Spinal cord (tissue), 9 donors: ENCODE measurements at regions not wholly inside any gene's neighbourhood (a gene's known extent, or its start where the extent isn't known, plus 50 kb on each side); places are given as distances from the start of the nearest gene placed in this dataset.
A peak's percentile ranks its signal among the peaks of the same experiment; 100 is the strongest.

Experiments
- DNase-seq, 6 donors: peaks; one replicate each; pipeline versions ENCODE4 v3.0.0 to v3.0.0-alpha.2; 2013 to 2015; ENCODE audit warnings: low spot score in 6 of 6, low read depth in 4 of 6
- H3K27ac ChIP-seq: one replicate; pipeline ENCODE4 v1.5.1; 2013; ENCODE audit warnings: low read depth, low read length, control low read depth
- H3K27me3 ChIP-seq: one replicate; pipeline ENCODE4 v1.6.1; 2013; ENCODE audit warnings: low read length; ENCODE audit not compliant: control insufficient read depth, insufficient read depth
- H3K36me3 ChIP-seq: one replicate; pipeline ENCODE4 v1.6.1; 2013; ENCODE audit warnings: low read length; ENCODE audit not compliant: control insufficient read depth, insufficient read depth
- H3K4me1 ChIP-seq: one replicate; pipeline ENCODE4 v1.6.1; 2013; ENCODE audit warnings: low read length; ENCODE audit not compliant: control insufficient read depth, insufficient read depth
- H3K4me3 ChIP-seq: one replicate; pipeline ENCODE4 v1.5.1; 2013; ENCODE audit warnings: low read depth, low read length, control low read depth
- H3K9me3 ChIP-seq: one replicate; pipeline ENCODE4 v1.6.1; 2013; ENCODE audit warnings: low read length; ENCODE audit not compliant: control insufficient read depth, insufficient read depth
- WGBS: methylation state at CpG from one replicate; pipeline ENCODE4 v1.1.5; 2013; ENCODE audit warnings: missing lambda C conversion rate; ENCODE audit not compliant: insufficient coverage; 5-methylcytosine and 5-hydroxymethylcytosine counted together
- donor health status: healthy.

GRCh38 chr21:28877318-28877884 is 115.3 kb downstream of the LTN1 start:
- Histone ChIP-seq H3K27me3 (no peaks in the 10 kb centered on the region), H3K4me3 (no peak overlapping the region), H3K27ac (no peak overlapping the region), H3K36me3 (peaks cover 16% of the 10 kb centered on the region), H3K4me1 (no peaks in the 10 kb centered on the region), H3K9me3 (no peaks in the 10 kb centered on the region)
- no CpG with 5 or more reads among the region's 1 CpG for WGBS
- DNase-seq, result no peak

GRCh38 chr21:28875078-28875477 is 117.6 kb downstream of the LTN1 start:
- 69% methylated on average over 2 of the region's 5 CpGs for WGBS

GRCh38 chr21:28872218-28872617 is 120.5 kb downstream of the LTN1 start:
- no peak for DNase-seq
- 96% methylated on average over 4 of the region's 5 CpGs for WGBS
- Histone ChIP-seq H3K4me1 (no peaks in the 10 kb centered on the region), H3K9me3 (no peaks in the 10 kb centered on the region), H3K4me3 (no peak overlapping the region), H3K27me3 (no peaks in the 10 kb centered on the region), H3K36me3 (peaks cover 7% of the 10 kb centered on the region), H3K27ac (no peak overlapping the region)

More at GRCh38 chr21:28875078-28875477, 117.6 kb downstream of the LTN1 start:
- no peaks in the 10 kb centered on the region for H3K4me1 ChIP-seq
- H3K27me3 ChIP-seq, result no peaks in the 10 kb centered on the region
- no peak overlapping the region for H3K4me3 ChIP-seq
- H3K9me3 ChIP-seq, result no peaks in the 10 kb centered on the region
- DNase-seq, result no peak
- H3K27ac ChIP-seq, result no peak overlapping the region
- H3K36me3 ChIP-seq, result peaks cover 12% of the 10 kb centered on the region

GRCh38 chr21:28871388-28872010 is 121.2 kb downstream of the LTN1 start:
- Histone ChIP-seq H3K9me3 (no peaks in the 10 kb centered on the region), H3K36me3 (peaks cover 7% of the 10 kb centered on the region), H3K4me1 (no peaks in the 10 kb centered on the region), H3K27me3 (no peaks in the 10 kb centered on the region), H3K4me3 (no peak overlapping the region), H3K27ac (no peak overlapping the region)
- no peak for DNase-seq
- WGBS, result no CpG with 5 or more reads among the region's 3 CpGs

GRCh38 chr21:28867401-28867800 is 125.3 kb downstream of the LTN1 start:
- WGBS, result no CpG with 5 or more reads among the region's 3 CpGs
- Histone ChIP-seq H3K36me3 (no peaks in the 10 kb centered on the region), H3K4me3 (no peak overlapping the region), H3K4me1 (no peaks in the 10 kb centered on the region), H3K9me3 (no peaks in the 10 kb centered on the region), H3K27ac (no peak overlapping the region), H3K27me3 (no peaks in the 10 kb centered on the region)
- DNase-seq, result no peak

GRCh38 chr21:28865488-28866186 is 127.0 kb downstream of the LTN1 start:
- Histone ChIP-seq H3K4me3 (no peak overlapping the region), H3K36me3 (no peaks in the 10 kb centered on the region), H3K27ac (no peak overlapping the region), H3K4me1 (no peaks in the 10 kb centered on the region), H3K9me3 (no peaks in the 10 kb centered on the region), H3K27me3 (no peaks in the 10 kb centered on the region)
- 92% methylated on average over 5 of the region's 5 CpGs for WGBS
- no peak for DNase-seq

- Histone ChIP-seq H3K9me3 (no peaks in the 10 kb centered on the region), H3K4me3 (no peak overlapping the region), H3K27me3 (no peaks in the 10 kb centered on the region), H3K36me3 (no peaks in the 10 kb centered on the region), H3K4me1 (no peaks in the 10 kb centered on the region), H3K27ac (no peak overlapping the region)
- no peak for DNase-seq
- 83% methylated on average over 2 of the region's 3 CpGs for WGBS
These were observed 134.3 kb downstream of the LTN1 start for GRCh38 chr21:28858424-28858823.

- no peaks in the 10 kb centered on the region for H3K9me3 ChIP-seq
- H3K4me1 ChIP-seq, result no peaks in the 10 kb centered on the region
- WGBS, result 83% methylated on average over 1 of the region's 2 CpGs
- H3K27ac ChIP-seq, result no peak overlapping the region
- H3K36me3 ChIP-seq, result no peaks in the 10 kb centered on the region
- no peaks in the 10 kb centered on the region for H3K27me3 ChIP-seq
- no peak for DNase-seq
- H3K4me3 ChIP-seq, result no peak overlapping the region
These were observed 134.9 kb downstream of the LTN1 start for GRCh38 chr21:28857752-28858151.

GRCh38 chr21:28856588-28857250 is 136.0 kb downstream of the LTN1 start:
- Histone ChIP-seq H3K36me3 (no peaks in the 10 kb centered on the region), H3K4me3 (no peak overlapping the region), H3K9me3 (no peaks in the 10 kb centered on the region), H3K27me3 (no peaks in the 10 kb centered on the region), H3K27ac (no peak overlapping the region), H3K4me1 (no peaks in the 10 kb centered on the region)
- 64% methylated on average over 5 of the region's 5 CpGs for WGBS
- DNase-seq, result peak in 1 of 6 donors; percentile 16
